ENCODE measurements at regions not wholly inside any gene's neighbourhood (a gene's known extent, or its start where the extent isn't known, plus 50 kb on each side); places are given as distances from the start of the nearest gene placed in this dataset.

GRCh38 chr6:78578430-78578829 is 288.9 kb upstream of the IRAK1BP1 start:
- no peak for TF ChIP-seq CTCF (IDR thresholded peaks at IDR 0.05)
- TF ChIP-seq POLR2A (IDR thresholded peaks at IDR 0.05), result no peak
